HG02610 (cell line): ENCODE measurements at regions not wholly inside any gene's neighbourhood (a gene's known extent, or its start where the extent isn't known, plus 50 kb on each side); places are given as distances from the start of the nearest gene placed in this dataset.
A peak's percentile ranks its signal among the peaks of the same experiment; 100 is the strongest.

Source experiments
- ATAC-seq: cut with Tn5 transposase; IDR thresholded peaks from one replicate; pipeline ENCODE4 v1.9.1; 2021; ENCODE audit warnings: mild to moderate bottlenecking, moderate library complexity; ENCODE audit not compliant: unreplicated experiment

DNA sequence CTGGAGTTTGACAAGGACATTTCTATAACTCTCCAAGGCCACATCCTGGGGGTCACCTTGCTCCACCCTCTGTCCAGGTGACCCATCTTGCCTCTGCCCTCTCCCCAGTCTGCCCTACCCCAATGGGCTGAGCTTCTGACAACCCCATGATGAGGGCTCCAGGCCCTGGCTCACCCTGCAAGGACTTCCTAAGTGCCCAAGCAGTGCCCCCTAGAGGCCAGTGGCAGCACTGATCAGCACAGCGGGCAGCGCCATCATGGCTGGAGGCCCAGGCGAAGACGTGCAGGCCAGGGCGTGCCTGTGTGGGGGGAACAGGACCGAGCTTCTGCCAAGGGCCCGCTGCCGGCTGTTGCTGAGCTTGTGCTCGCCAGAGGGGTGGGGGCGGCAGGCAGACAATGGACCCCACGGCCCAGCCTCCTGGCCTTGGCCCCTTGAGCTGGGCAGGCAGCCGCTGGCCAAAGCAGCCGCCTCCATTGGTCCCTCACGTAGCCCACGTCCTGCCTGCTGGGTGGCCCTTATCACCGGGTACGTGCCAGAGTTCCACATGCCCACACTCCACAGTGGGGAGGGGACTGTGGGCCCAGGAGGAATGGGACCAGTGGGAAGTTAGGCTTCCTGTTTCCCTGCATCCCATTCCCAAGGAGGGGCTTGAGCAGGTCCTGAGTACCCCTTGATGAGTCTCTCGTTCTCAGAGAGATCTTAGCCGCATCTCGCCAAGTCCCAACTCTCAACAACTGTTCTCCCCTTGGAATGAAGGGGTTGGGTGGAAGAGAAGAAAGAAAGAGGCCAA is 64.3 kb downstream of the MRPL14 start:
- no peak for ATAC-seq

DNA sequence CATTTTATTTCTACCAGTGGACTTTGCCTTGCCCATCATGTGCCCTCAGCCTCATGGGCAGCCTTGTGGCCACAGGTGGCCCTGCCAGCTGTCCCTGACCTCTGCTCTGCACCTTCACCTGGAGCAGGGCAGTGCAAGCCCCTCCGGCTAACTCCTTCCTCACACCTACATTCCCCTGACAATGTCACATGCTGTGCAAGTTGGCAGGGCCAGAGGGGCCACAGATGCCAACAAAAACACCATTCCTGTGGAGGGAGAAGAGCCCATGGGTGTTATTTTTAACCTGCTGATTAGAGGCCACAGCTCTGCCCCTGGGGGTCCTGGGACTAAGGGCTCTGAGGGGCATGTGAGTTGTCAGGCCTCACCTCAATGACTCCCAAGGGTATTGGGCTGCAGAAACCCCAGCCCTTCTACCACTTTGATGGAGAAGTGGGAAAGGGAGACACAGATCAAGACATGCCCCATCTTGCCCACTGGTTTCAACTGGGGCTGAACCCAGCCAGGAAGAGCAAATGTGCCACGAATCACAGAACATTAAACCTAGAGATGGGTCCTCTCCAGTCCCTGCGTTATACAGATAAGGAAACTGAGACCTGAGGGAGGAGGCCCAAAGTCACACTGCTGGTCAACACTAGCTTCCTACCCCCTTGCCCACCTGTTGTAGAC is 65.0 kb downstream of the MRPL14 start:
- no peak for ATAC-seq

DNA sequence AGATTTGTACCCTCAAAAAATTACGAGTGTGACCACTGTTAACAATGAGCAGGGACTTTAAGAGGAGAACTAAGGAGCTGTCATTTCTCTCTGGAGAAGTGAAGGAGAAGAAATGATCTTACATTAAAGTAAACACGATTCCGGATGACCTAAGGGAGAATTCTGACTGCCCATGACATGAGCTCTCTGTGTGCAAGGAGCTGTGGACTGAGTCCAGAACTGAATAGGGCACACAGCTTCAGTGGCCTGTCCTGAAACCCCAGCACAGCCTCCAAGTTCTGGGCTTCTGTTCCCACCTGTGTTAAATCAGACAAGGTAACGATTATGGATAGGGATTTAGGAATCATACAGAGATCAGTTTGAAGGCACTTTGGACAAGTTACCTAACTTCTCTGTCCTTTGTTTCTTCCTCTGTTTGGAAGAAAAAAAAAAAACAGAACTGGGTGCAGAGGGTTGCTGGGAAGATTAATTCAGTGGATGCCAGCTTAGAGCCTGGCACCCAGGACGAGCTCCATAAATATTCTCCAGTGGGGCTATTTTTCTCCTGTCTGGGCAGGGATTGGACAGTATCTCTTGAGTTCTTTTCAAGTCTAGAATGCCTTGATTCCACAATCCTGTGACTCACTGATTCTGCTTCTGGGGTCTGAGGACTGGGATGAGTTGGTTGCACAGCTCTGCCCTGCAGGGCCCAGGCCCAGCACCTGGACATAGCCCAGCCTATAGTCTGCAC is 65.7 kb downstream of the MRPL14 start:
- no peak for ATAC-seq

DNA sequence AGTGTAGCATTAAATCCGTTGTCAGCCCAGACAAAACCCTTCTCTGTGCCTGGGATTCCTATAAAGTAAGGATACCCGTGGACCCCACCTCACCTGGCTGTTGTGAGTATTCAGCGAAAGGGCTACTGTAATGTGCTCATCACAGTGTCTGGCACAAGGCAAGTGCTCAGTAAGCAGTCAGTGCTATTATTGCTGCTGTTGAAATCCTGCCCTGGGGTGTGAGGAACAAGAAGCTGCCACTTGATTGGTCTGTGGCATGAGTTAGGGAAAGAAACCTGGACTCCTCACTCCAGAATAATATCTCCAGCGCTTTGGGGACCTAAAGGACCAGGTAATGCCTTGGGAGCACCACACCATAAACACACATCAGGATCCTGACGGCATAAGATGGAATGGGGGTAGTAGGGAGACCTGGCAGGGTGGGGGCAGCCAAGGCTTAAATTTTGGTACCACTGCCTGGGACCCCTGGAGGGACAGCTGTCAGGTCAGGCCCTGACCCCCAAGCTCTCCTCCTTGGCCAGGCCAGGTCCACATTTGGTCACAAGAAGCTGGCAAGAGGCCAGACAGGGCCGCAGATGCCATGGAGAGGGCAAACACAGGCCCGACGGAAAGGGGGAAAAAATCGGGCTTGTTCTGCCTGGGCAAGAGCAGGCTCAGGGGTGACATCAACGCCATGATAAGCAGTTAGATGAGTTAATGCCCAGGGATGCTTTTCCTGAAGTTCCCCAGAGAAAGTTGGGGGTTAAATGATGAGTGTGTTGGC is 66.5 kb downstream of the MRPL14 start:
- no peak for ATAC-seq

DNA sequence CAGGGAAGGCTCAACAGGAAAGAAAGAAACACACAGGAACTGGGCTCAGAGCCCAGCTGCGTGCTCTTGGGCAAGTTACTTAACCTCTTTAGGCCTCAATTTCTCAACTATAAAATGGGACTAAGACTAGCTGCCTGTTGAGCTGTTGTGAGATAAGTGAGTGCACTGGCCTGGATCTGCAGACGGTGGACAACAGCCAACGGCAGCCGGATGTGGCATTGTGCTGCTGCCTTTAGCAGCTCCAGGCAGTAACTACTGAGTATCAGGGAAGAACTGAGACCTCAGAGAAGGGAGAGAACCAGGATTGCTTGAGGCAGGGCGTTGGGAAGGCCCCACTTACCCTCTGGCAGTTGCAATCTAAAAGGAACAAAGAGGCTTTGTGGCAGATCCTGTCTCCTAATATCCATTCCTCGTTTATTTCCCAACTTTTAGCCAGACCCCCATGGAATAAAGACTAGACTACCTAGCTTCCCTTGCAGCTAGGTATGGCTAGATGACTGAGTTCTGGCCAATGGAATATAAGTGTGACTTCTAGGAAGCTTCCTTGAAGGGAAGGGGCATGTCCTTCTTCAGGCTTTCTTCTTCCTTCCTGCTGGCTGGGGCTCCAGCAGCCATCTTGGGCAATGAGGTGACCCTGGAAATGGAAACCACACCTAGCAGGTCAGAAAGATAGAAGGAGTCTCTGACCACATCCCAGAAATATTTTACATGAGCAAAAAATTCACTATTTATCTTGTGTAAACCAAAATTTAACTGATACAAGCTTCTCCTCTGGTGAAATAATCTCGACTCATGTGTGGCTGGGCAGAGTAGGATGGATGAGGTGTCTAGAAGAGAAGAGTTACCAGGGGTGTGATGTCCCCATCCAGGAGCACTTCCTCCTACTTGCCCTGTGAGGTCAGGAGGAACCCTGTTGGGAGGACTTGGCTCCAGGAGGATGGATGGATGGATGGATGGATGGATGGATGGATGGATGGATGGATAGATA is 67.6 kb downstream of the MRPL14 start:
- no peak for ATAC-seq

DNA sequence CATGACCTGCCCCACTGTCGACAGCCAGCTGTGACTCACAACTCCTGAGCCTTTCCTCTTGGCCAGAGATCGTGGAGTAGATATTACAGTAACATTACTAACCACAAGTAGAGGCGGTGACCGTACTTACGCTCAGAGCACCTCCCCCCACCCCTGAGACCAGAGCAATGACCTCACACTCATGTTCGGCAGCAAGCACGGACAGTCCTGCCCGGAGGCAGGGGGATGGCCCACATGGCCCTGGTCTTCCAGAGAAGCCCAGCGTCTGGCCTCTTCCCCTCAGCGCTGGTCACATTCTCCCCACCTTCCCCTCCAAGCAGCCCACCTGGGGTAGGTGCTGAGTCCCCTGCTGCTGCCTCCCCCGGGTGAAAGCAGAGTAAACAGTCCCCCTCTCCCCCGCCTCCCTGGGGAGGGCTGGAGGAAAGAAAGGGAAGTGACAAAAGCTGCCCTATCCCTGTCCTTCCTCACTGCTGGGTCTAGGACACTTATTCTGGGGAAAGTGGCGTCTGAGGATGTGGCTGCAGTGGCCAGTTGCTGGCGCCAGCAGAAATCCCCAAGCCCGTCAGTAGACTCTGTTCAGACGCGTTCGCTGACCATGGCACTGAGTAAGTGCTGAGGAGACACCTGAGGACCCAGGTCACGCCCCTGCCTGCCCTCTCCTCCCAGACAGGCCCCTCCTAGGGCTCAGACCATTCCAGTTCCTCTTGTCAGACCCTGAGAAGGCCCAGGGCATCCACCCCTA is 68.5 kb downstream of the MRPL14 start:
- ATAC-seq = peak; percentile 74

DNA sequence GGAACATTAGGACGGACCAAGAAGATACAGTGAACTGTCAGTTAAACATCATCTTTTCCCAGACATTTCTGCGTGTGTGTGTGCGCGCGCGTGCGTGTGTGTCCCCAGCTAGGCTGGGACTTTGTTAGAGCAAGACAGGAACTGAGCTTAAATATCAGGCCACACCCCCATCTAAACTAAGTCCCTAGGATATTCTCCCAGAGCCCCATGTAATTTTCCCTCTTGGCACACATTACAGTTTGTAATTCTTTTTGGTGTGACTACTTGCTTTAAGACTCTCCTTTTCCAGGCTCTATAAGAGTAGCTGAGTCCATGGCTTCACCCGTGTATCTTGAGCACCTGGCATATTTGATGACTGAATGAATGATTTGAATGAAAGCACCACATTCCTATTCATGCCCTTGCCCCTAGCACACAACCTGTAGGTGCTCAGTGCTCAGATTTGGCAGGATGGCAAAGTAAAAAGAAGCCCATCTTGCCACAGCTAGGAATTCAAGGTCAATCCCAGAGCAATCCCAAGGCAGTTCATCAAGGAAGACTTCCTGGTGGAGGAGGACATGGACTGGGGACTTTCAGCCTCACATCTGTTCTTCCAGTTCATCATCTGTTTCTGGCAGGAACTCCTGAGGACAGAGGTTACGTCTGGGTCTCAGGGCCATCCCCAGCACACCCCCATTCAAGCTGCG is 69.2 kb downstream of the MRPL14 start:
- no peak for ATAC-seq

DNA sequence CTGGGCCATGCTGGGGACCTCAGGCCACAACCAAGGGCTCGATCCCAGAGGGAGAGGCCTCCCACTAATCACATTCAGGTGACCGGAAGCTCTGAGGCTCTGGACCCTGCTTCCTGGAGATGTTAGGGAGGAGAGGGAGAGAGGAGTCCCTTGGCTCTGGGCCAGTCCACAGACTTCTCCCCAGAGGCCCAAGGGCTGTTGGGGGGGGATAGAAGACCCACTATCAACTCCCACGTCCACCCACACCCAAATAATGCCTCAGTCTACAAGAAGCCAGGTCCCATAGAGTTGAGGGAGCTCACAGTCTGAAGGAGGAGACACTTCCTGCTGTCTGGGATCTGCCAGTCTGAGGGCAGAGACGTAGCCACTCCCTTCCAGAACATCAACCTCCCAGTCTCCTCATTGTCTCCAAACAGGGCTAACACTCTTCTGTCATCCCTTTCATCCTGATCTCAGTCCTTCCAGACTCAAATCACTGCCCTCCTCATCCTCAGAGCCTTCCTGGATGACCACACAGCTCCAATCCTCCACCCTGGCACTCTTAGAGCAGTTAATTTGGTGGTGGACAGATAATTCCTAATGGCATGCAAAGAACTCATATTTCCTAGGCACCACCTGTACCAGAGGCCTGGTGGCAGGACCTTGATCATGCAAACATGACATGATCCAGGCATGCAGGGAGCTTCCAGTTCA is 69.9 kb downstream of the MRPL14 start:
- no peak for ATAC-seq

DNA sequence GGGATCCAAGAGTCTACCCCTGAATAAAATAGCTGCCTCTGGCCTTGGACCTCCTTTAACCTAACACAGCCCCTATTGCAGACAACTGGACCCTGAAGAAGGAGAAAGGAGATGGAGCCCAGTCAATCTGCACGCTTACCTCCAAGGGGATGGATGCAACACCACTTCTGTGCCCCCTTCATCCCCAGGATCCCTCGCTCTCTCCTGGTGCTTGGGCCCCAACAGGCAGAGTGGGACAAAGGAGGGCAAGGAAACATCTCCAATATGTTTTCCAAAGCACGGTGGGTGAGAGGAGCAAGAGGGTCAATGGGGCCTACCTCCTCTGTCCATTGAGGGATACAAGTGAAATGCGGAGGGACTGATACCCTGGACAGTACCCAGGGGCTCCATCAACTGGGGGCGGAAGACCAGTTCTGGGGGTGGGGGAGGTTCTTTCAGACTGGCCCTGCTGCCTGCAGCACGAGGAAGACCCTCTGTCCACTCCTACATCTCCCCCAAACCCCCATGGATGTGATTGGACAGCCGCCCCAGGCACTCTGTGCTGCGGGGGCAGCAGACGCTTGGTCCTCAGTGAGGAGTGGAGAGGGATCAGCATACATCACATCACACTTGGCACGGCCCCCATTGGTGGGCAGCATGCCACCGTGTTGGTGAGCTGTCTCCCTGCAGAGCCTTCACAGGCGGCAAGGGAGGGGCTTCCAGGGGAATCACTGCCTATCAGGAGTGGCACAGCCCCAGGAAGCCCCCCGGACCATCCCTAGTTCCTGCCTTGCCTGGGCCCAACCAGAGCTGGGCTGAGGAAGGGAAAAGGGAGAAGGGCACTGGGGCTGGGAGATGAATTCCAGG is 70.6 kb downstream of the MRPL14 start:
- ATAC-seq = no peak

DNA sequence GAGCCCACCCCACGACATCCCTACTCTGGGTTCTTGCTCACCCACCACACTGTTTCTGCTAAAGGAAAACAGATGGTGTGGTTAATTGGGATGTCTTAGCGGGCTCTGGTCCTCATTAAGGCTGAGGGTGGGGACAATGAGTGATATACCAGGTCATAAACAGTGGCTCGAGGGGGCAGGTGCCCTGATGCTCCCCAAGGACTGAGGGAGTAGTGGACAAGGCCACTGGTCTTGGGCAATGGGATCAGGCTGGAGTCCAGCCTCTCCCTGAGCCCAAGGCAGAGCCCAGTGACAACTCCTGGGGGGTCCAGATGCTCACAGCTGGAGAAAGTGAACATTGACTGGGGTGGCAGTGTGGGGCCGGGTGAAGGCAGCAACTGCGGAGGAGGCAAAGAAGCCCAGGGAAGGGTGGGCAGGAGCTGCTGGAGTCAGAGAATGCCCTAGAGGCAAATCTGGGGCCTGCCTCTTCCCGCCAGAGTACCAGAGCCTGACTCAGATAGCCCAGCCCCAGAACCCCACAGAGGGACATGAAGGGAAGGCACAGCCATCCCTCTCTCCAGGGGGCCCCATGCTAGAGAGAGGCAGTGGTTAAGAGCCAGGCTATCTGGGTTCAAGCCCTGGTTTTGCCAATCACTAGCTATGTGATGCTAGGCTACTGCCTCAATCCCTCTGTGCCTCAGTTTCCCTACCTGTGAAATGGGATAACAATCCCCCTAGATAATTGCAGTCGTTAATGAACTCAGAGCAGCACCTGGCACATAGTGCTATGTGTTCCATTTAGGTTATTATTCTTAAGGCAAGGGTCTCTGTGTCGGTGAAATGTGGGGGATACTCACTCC is 72.3 kb downstream of the MRPL14 start:
- ATAC-seq = no peak

DNA sequence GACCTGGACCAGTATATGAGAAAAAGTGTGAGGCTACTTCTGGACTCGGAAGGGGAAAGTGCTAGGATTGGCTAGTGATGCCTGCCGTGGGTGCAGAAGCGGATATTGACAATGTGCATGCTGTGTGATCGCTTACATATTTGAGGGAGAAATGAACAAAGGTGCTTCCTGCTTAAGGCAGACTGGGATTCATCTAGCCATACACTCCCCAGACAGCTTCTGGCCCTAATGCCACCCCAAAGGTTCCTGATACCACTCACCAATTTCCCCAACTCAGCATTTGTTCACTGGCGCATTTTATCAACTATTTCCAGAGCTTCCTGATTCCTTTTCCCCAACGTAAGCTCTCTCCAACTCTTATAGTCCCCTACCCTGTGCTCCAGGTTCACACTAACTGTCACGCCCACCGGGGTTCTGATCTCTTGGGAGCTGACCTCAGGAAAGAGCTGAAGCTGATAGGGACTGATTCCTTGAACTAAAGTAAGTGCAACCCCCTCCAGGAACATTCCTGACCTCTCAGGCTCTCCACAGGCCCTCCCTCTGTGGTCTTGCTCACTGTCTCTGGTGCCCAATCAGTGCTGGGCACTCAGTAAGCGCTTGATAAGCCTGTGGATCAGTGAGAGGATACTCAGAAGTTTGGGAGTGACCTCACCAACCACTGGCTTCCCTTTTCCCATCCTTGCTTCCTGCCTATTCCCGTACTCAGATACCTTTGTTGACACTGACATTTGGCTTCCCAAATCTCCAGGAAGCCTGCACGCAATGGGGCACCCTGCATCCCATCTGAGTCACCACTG is 73.3 kb downstream of the MRPL14 start:
- ATAC-seq = no peak

DNA sequence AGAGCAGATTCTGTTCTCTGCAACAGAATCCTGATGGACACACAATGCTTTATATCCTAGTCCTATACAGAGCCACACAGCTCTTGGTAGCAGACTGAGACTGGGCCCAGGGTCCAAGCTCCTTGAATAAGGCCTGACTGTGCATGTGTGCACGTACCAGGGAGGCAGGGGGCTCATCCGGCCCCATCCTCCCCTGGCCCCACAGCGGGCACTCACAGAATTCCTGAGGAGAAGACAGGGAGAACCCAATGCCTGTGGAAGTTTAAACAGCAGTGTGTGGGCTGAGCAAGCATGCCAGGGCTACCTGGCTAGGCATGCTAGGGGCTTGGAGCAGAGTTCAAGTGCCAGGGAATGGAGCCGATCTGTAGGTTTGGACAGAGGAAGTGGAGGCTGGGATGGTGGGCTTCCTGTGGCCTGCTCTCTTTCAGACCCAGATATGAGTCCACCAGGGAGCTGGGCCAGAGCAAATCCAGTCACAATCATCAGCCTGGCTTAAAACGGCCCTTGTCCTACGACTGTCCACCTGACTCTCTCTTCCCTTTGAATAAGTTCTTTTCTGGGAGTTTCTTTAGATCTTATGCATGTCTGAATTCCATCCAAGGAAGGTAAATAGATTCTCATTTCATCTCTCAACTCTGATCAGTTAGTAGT is 74.0 kb downstream of the MRPL14 start:
- ATAC-seq = no peak

DNA sequence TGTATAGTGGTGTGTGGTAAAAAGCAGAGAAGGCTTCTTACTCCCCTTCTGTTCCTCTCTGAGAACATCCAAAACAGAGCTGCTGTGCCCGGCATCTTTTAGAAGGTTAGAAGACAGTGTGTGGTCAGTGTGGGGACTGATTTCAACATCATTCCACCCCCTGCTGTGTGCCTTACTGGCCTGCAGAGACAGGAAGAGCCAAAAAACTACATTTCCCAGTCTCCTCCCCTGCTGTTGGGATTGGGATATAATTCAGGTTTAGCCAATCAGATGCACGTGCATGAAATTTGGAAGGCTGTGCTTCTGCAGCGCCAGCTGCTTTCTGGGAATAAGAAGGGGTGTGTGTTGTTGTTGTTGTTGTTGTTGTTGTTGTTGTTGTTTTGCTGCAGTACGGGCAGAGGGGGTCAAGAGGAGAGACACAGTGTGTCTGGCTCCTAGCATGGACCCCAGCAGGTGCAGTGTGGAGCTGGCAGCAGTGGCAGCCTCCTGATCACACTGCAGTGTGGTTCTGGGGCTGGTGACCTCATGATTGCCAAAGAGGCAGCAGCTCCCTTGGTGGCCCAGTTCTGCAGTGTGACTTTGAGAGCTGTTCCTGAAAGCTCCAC is 74.7 kb downstream of the MRPL14 start:
- no peak for ATAC-seq

DNA sequence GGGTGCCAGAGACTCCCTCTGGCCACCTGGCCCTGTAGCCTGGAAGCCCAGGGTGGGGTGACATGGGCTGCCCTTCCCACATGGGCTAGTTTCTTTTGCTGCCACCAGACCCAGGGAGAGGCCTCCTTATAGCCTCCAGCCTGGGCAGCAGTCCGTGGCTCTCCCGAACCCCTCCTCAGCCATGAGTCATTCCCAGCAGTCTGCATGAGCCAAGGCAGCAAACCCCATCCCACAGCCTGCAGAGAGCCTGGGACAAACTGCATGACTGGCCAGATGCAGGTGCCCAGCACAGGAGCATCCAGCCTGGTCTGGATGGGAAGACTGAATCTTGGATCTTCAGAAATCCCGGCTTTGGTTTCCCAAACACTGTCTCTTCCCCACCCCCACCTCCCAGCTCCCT is 75.7 kb downstream of the MRPL14 start:
- ATAC-seq = no peak
